ENCODE measurements at regions not wholly inside any gene's neighbourhood (a gene's known extent, or its start where the extent isn't known, plus 50 kb on each side); places are given as distances from the start of the nearest gene placed in this dataset.
A peak's percentile ranks its signal among the peaks of the same experiment; 100 is the strongest.
"Not testable (repeated sequence)": the region's sequence is repeated elsewhere in the genome, so short reads cannot be mapped to it uniquely, and the experiment has no call there.

DNA sequence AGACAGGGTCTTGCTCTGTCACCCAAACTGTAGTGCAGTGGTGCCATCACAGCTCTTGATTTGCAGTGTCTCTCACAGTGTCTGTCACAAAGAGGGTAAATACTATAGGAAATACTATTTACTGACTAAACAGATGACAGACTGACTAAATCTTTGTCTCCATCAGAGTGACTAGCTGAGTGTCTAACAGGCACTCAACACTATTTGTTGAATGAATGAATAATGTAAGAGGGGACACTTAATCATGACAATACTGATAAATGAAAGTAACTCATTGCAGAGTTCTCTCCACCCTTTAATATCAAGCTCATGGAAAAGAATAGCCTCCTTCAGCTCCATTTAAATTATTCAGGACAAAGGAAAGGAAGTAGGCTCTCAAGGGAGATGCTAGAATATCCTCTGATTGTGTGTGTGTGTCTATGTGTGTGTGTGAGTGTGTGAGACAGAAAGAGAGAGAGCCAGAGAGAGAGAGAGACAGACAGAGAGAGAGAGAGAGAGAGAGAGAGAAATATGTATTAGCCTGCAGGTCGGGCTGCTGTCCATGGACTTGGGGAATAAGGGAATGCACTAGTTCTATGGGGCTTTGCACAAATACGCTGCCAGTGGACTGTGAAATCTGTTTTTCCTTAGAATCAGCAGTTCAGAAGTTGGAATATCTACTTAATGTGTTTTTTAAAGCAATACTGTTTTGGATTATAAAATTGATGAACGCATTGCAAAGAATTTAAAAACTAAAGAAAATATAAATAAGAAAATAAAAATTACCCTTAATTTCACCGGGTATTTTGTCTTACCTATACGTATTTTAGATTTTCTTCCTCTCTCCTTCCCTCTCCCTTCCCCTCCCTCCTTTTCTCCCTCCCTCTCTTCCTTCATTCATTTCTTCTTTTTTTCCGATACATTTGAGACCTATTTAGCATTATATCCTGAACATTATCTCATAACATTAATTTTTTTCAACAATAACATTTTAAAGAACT is 132.9 kb upstream of the LRIG1 start:
- no peak for DNase-seq (ENCODE audit: low spot score)

DNA sequence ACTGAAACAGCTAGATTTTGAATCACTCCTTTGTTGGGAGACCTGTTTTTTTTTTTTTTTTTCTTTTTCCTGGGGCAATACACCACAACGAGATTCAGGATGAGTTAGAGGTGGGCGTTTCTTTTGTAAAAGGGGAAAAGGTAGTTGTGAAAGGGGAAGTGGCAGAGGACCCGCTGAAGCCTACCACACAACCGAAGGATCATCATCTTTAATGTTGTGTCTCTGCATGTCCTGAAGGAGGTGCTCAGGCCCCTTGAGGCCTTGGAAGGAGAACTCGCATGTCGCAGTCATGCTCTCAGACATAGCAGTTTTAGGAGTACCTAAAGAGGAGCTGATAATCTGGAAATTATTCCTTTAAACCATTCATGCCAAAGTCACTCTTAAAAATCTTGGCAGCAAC is 137.9 kb upstream of the LRIG1 start:
- DNase-seq (ENCODE audit: low spot score): peak; percentile 22

DNA sequence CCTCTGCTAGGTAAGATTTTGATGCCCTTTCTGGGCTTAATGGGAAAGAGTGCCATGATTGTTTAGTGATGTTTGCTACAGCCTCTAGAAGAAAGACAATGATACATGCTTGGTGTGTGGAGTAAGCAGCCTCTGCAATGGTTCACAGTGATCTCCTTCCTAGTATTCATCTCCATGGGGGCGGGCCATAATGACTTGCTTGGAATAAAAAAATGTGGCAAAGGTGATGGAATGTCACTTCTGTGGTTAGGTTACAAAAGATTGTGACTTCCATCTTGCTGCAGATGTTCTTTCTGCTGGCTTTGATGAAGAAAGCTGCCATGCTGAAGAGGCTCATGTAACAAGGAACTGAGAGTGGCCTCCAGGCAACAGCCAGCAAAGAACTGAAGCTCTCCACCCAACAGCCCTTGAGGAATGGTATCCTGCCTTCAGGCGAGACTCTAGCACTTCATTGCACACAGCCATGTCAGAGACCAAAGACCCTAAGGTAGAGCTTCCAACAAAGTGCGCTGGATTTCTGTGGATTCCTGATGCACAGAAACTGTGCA is 139.1 kb upstream of the LRIG1 start:
- no peak for DNase-seq (ENCODE audit: low spot score)

DNA sequence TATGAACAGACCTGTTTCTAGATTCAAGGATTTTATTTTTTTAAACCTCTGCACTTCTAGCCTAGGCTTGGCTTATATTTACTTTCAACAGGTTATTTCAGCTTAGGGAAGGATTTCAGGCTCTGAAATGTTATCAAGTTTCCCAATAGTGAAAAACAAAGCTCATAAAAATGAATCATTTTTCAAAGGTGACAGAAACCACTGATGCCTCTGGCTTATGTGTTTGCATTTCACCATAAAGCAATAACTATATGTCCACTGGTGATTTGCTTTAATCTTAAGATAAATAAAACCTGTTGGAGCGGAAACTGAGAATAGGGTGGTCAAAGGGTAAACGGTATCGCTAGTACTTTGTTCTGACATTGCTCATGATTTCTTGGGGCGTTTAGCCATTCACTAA is 141.2 kb upstream of the LRIG1 start:
- DNase-seq (ENCODE audit: low spot score): no peak

DNA sequence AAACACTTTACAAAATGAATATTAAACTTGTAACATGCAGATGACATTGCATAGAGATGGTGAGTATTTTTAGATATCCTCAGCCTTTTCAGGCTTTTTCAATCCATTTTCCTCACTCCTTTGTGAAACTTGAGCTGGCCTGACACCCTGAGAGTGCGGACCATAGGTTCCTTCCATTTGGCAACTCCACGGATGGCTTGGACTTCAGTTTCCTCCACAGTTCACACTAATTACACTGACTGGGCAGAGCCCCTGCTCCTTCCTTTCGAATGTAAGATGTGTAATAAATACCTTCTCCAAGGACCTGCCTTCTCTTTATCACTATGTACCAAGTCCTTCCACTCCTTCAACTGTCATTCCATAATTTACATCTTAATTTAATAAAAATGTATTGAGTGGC is 141.7 kb upstream of the LRIG1 start:
- DNase-seq (ENCODE audit: low spot score): no peak

GRCh38 chr3:66644549-66644948 is 143.7 kb upstream of the LRIG1 start:
- peak; percentile 66 for DNase-seq (ENCODE audit: low spot score)

DNA sequence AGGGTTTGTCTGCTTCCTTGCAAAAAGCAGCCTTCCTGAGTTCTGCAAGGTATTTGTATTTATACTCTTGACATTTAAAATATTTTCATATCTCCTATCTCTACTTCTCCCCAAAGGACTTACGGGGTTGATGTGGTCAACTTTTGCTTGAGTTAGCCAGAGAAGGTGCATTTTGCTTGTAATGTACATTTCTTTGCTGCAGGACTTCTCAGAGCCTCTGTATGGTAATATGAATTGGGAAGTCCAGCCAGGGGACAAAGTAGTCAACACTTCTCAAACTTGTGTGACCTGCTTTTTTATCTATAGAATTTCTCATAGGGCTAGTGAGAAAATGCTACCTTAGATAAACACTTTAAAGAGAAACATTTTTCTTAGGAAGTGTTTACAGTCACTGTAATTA is 148.2 kb upstream of the LRIG1 start:
- DNase-seq (ENCODE audit: low spot score): no peak

GRCh38 chr3:66651520-66651919 is 150.7 kb upstream of the LRIG1 start:
- not testable (repeated sequence) for DNase-seq (ENCODE audit: low spot score)

DNA sequence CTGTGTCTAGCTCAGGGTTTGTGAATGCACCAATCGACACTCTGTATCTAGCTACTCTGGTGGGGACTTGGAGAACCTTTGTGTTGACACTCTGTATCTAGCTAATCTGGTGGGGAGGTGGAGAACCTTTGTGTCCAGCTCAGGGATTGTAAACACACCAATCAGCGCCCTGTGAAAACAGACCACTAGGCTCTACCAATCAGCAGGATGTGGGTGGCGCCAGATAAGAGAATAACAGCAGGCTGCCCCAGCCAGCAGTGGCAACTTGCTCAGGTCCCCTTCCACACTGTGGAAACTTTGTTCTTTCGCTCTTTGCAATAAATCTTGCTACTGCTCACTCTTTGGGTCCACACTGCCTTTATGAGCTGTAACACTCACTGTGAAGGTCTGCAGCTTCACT is 151.3 kb upstream of the LRIG1 start:
- not testable (repeated sequence) for DNase-seq (ENCODE audit: low spot score)

GRCh38 chr3:66655044-66655443 is 154.2 kb upstream of the LRIG1 start:
- no peak for DNase-seq (ENCODE audit: low spot score)

DNA sequence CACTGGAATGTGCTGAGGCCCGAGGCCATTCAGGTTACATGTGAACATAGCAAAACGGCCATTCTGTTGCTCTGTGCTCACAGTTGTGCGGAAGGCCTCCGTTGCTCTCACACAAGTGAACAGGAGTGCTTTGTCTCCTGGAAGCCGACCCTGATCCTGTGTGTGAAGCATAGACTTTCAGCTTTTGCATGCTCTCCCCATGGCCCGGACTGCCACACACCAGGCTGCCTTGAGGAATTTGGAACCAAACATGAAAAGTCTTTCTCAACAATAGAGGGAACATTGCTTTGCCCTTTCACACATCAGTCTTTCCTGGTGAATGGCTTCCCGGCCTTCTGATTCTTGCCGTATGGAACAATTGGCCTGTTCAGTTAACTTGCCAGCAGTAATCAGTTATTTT is 154.8 kb upstream of the LRIG1 start:
- peak; percentile 9 for DNase-seq (ENCODE audit: low spot score)

GRCh38 chr3:66656609-66657008 is 155.8 kb upstream of the LRIG1 start:
- no peak for DNase-seq (ENCODE audit: low spot score)

DNA sequence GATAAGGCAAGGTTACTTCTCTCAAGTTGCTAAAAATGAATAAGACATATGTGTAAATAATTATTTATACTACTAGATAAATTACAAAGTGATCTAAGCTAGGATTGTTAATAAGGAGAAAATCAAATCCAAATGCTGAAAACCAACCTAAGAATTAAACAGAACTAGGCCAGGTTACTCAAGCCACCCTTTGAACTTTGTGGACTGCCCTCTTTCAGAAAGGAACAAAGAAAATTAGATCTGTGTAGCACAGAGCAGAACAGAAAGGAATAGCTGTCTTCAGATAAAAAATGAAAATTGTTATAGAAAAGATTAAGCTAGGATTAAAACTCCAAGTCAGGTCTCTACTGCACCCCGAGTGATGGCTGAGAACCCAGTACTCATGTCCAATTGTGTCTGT is 158.2 kb upstream of the LRIG1 start:
- no peak for DNase-seq (ENCODE audit: low spot score)

- no peak for DNase-seq (ENCODE audit: low spot score)
These were observed 160.8 kb upstream of the LRIG1 start for GRCh38 chr3:66661628-66662027.

- DNase-seq (ENCODE audit: low spot score): no peak
These were observed 162.1 kb upstream of the LRIG1 start for GRCh38 chr3:66662894-66663293.

DNA sequence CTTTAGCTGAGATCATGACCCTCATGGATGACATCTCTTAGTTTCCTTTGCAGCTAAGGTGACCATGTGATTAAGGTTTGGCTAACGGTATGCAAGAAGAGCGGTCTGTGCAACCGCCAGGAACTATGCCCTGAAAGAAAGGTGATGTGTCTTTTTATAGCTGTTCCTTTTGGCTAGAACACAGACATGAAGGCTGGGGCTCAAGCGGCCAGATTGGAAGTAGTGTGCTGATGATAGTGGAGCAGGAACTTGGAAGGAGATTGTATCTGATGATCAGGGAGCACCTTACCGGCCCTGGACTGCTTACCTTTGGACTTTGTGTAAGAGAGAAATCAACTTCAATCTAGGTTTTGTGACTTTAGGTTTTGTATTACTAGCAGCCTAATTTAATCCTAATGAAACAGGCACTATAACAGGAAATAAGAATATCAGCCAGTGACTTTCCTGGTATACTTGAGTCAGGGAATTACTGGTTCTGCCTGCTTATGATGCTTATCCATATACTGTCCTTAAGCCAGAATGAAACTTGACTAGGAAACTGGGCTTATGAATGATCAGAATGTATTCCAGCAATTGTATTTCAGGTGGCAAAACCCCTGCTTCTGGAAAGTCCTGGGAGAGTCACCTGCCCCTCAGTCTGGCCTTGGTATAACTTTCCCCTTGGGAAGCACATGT is 164.3 kb upstream of the LRIG1 start:
- peak; percentile 15 for DNase-seq (ENCODE audit: low spot score)

- DNase-seq (ENCODE audit: low spot score): no peak
These were observed 165.5 kb upstream of the LRIG1 start for GRCh38 chr3:66666362-66666761.

- DNase-seq (ENCODE audit: low spot score): no peak
These were observed 166.4 kb upstream of the LRIG1 start for GRCh38 chr3:66667263-66667662.

- no peak for DNase-seq (ENCODE audit: low spot score)
These were observed 170.5 kb upstream of the LRIG1 start for GRCh38 chr3:66671291-66671690.

GRCh38 chr3:66672830-66673229 is 172.0 kb upstream of the LRIG1 start:
- DNase-seq (ENCODE audit: low spot score): no peak

- DNase-seq (ENCODE audit: low spot score): no peak
These were observed 172.5 kb upstream of the LRIG1 start for GRCh38 chr3:66673293-66673692.

DNA sequence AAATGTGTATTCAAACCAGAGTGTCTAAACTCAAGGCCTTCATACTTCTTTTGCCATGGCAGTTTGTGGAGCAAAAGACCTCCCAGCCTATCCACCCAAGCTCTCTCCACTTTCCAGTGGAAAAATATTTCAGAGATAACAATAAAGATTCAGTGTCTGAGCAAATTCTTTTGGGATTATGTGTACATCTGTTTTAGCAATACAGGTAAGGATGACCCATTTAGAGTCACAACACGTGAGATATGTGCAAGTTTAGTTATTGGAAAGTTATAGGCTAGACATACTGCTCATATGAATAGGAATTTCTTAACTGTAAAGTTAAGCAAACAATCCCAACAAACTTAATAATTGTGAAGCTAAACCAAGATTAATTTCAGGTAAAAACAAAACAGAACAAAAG is 174.5 kb upstream of the LRIG1 start:
- no peak for DNase-seq (ENCODE audit: low spot score)

Measured in pons (tissue), 1 donor.